GM13976 (cell line): ENCODE measurements at regions not wholly inside any gene's neighbourhood (a gene's known extent, or its start where the extent isn't known, plus 50 kb on each side); places are given as distances from the start of the nearest gene placed in this dataset.

Source experiments
- DNase-seq: peaks from one replicate; pipeline ENCODE4 v3.0.0; 2012; ENCODE audit warnings: low spot score
- in situ Hi-C: fragments of 300-500 bp; cut with MboI; formaldehyde crosslinking; loops from one replicate; pipeline ENCODE4 v1.12.0; 2022; ENCODE audit warnings: low sequenced_read_pairs, mixed read lengths, inconsistent platforms; ENCODE audit not compliant: unreplicated experiment
- TF ChIP-seq, protein P1 (sequence below): IDR thresholded peaks from 2 replicates; pipeline ENCODE4 v1.5.1; 2012; ENCODE audit warnings: borderline replicate concordance, mild to moderate bottlenecking; ENCODE audit not compliant: insufficient read depth; ENCODE audit errors: extremely low read depth, missing control alignments, control extremely low read depth

DNA sequence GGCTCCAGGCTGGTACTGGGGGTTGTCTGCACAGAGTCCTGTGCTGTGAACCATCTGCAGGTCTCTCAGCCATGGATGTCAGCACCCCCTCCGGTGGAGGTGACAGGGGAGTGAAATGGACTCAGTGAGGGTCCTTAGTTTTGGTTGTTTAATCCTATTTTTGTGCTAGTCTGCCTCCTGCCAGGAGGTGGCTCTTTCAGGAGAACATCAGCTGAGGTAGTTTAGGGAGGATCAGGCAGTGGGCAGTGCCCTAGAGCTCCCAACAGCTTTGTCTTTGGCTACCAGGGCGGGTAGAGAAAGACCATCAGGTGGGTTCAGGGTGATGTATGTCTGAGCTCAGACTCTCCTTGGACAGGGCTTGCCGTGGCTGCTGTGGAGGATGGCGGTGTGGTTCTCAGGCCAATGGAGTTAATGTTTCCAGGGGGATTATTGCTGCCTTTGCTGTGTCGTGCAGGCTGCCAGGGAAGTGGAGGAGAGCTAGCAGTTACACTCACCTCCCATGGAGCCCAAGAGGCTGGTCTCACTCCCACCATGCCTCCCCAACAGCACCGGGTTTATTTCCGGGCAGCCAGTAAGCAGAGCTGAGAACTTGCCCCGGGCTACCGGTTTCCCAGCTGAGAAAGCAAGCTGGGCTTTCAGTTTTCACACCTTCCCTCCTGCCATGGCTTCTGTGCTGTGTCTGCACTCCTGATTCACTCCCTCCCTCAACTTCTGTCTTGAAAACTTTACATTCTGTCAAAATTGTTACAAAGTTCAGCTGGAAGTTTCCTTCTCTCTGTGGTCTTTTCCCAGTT, 563.4 kb downstream of the XIRP2 start:
- TF ChIP-seq, protein P1, sequence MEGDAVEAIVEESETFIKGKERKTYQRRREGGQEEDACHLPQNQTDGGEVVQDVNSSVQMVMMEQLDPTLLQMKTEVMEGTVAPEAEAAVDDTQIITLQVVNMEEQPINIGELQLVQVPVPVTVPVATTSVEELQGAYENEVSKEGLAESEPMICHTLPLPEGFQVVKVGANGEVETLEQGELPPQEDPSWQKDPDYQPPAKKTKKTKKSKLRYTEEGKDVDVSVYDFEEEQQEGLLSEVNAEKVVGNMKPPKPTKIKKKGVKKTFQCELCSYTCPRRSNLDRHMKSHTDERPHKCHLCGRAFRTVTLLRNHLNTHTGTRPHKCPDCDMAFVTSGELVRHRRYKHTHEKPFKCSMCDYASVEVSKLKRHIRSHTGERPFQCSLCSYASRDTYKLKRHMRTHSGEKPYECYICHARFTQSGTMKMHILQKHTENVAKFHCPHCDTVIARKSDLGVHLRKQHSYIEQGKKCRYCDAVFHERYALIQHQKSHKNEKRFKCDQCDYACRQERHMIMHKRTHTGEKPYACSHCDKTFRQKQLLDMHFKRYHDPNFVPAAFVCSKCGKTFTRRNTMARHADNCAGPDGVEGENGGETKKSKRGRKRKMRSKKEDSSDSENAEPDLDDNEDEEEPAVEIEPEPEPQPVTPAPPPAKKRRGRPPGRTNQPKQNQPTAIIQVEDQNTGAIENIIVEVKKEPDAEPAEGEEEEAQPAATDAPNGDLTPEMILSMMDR, result no peak
- in situ Hi-C loops, result no loop called here
- DNase-seq, result no peak

DNA sequence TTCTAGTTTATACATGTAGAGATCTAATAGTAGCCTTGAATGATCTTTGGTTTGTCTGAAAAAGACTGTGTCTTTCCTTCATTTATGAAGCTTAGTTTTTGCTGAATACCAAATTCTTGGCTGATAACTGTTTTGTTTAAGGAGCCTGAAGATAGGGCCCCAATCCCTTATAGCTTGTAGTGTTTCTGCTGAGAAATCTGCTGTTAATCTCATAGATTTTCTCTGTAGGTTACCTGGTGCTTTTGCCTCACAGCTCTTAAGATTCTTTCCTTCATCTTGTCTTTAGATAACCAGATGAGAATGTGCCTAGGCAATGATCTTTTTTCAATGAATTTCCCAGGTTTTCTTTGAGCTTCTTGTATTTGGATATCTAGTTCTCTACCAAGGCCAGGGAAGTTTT, 562.1 kb downstream of the XIRP2 start:
- TF ChIP-seq, protein P1, result no peak
- DNase-seq, result no peak
- in situ Hi-C loops, result no loop called here

DNA sequence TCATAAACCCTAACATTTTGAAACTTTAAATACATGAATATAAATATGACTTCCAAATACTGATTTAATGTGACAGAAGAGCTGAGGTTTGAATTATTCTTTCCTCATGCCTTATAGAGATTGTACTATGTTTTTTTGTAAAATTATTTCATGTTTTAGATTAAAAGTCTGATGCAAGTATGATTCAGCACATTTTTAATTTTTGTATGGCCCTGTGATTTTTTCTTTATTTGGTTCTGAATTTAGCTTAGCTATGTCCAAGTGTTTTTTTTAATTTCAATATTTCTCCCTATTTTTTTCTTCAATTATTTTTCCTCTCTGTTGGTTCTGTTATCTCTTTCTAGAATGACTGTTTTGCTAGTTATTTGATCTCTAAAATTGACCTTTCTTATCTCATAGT, 552.1 kb downstream of the XIRP2 start:
- TF ChIP-seq, protein P1, result no peak
- in situ Hi-C loops, result no loop called here

DNA sequence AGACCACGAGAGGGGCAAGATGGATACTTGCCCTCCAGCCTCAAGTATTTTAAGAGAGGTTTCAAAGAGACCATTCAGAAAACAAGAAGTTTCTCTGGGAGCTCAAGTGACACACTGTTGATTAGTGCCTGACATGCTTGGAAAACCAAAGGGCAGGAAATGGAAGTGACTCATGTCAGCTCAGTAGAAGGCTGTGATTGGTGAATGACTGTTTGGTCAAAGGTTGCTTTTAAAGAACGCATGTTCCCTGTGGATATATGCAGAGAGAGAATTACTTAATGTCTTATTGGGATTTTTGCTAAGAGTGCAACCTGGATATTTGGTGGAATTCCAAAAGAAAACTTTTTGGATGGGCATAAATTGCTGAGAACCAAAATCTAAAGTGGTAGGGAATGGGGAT, 549.9 kb downstream of the XIRP2 start:
- in situ Hi-C loops, result no loop called here
- no peak for DNase-seq
- TF ChIP-seq, protein P1, result no peak

More for the DNA sequence above, 552.1 kb downstream of the XIRP2 start:
- DNase-seq, result no peak

DNA sequence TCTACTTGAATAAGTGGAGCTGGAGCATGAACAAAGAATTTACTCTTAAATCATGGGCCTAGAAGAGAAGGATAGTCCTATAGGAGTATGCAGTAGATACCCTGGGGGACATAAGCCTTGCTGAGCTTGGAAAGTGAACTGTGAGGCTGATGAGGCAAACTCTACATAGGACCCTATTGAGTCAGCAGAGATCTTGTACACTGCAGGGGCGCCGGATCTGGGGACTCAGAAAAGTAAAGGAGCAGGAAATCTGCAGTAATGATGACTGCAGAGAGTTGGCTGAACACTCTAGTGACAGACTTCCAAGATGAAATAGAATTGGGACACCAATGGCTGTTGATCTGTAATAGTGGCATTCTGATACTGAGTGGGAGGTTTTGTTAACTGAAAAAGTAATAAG, 543.7 kb downstream of the XIRP2 start:
- TF ChIP-seq, protein P1, result no peak
- no peak for DNase-seq
- in situ Hi-C loops, result no loop called here

DNA sequence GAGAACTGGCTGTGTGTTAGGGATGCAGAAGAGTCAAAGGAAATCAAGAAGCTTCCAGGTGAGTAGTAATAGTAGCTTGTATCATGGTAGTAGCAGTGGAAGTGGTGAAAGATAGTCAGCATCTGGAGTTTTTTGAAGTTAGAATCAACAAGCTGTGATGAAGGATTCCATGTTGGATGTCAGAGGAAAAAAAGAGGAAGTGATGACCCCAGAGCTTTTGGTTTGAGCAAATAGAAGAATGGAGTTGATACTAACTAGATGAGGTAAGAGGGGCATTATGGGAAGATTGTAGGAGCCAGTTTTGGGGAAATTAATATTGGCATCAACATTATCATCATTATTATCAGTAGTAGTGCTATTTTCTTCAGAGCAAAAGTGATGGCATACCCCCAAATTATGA, 542.2 kb downstream of the XIRP2 start:
- no peak for DNase-seq
- TF ChIP-seq, protein P1, result no peak
- in situ Hi-C loops, result no loop called here
